ENCODE measurements at regions not wholly inside any gene's neighbourhood (a gene's known extent, or its start where the extent isn't known, plus 50 kb on each side); places are given as distances from the start of the nearest gene placed in this dataset.

DNA sequence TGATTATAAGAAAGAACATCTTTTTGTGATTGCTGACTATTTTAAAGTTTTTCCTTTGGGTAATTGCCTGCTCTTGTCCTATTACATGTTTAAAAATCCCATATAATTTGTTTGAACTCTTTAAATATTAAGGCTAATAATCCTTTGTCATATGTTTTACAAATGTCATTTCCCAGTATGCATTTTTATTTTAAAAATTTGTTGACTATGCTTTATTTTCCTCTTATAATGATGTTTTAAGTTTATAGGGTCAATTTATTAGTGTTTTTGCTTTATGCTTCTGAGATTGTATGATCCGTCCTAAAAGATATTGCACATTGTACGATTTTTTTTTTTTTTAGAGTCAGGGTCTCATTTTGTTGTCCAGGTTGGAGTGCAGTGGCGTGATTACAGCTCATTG, 297.2 kb downstream of the RNF144B start:
- TF ChIP-seq CTCF (IDR thresholded peaks at IDR 0.05; ENCODE audit: extremely low read depth, missing control alignments) = no peak
- no peak for DNase-seq (ENCODE audit: low spot score)

DNA sequence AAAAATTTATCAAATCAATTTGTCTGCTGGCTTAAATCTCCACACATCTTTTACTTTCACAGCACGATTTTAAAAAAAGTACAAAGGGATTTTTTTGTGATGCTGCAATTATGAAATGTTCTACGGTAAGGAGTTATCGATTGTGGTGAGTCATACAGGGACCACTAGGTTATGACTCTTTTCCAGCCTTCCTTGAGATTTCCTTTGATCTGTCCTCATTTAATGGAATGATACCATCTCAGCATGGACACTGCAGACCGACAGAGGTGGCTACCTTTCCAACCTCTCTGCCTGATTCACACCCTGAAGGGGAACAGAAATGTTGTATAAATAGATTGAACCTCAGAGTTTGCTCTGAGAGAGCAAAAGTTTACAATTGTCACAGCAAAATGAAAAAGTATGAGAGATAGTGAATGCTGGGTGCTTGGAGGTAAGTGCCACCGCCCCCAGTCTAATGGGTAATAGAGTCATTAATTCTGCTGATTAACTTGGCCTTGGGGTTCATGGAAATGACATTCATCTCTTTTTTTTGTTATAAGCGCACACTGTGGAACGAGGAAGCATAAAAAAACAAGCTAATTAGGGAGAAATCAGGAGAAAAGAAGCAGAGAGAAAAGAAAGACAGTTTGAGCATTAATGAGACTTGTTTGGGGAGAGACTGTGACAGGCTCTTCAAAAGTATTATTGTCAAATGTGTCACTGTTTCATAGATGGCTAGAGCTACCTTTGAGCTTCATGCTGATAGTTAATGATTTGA, 306.0 kb downstream of the RNF144B start:
- TF ChIP-seq CTCF (IDR thresholded peaks at IDR 0.05; ENCODE audit: extremely low read depth, missing control alignments) = no peak
- DNase-seq (ENCODE audit: low spot score) = no peak

GRCh38 chr6:18693881-18694280, 306.7 kb downstream of the RNF144B start:
- TF ChIP-seq CTCF (IDR thresholded peaks at IDR 0.05; ENCODE audit: extremely low read depth, missing control alignments) = no peak

DNA sequence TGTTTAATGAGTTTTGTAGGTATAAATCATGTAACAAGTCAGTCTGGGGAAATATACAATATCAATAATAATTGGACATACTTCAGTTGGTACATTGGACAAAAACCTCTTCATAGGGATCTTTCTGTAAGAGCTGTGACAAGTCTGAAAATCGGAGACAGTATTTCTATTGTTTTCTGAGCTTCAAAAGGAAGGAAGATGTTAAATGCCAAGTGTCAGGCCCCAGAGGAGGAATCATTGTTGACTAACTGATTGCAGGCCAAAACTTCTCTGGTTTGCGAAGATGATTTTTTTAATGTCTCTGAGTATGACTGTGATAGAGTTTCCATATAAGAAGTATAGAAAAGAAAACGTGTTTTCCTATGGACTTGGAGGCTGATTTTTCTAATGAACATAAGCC, 316.4 kb downstream of the RNF144B start:
- no peak for DNase-seq (ENCODE audit: low spot score)
- no peak for TF ChIP-seq CTCF (IDR thresholded peaks at IDR 0.05; ENCODE audit: extremely low read depth, missing control alignments)

More at GRCh38 chr6:18693881-18694280, 306.7 kb downstream of the RNF144B start:
- no peak for DNase-seq (ENCODE audit: low spot score)

DNA sequence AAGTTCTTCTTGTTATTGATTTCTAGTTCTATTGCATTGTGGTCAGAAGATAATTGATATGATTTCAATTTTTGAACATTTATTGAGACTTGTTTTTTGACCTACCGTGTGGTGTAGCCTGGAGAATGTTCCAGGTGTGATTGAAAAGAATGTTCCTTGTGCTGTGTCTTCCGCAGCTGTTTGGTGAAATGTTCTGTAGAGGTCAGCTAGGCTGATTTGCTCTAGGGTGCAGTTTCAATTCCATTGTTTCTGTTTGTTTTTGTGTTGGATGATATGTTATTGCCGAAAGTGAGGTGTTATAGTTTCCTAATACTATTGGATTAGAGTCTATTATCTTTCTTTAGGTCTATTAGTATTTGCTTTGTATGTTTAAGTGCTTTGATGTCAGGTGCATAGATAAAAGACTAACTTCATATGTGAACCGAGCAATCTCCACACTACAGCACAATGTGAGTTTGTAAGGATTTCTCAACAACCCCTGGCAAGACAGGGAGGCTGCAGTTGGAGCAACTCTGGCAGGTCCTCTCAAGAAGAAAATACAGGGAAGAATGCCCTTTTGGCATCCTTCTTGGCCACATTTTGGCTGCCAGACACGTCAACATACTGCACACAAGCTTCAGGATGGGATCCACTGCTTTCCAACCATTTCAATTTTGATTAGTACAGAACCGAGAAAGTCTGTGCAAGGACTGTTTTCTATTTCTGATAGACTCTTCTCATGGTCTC, 320.7 kb downstream of the RNF144B start:
- TF ChIP-seq CTCF (IDR thresholded peaks at IDR 0.05; ENCODE audit: extremely low read depth, missing control alignments) = no peak
- no peak for DNase-seq (ENCODE audit: low spot score)

DNA sequence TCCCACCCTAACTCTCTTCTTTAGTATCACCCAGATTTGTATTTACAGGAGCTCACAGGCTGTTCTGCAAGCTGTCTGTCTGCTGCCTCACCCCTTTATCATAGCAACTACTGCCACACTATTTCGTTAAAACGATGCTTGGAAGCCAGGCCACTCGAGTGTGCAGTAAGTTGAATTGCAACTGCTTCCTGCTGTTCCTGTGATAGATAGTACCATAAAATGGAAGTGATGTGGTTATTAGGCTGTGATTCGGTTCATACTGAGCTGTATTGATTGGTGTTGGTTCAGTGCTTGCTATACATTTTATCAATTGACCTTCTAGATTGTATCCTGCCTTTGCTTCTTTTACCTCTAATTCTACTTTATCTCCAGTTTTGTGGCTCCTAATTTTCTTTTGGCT, 325.4 kb downstream of the RNF144B start:
- no peak for TF ChIP-seq CTCF (IDR thresholded peaks at IDR 0.05; ENCODE audit: extremely low read depth, missing control alignments)
- DNase-seq (ENCODE audit: low spot score) = no peak

DNA sequence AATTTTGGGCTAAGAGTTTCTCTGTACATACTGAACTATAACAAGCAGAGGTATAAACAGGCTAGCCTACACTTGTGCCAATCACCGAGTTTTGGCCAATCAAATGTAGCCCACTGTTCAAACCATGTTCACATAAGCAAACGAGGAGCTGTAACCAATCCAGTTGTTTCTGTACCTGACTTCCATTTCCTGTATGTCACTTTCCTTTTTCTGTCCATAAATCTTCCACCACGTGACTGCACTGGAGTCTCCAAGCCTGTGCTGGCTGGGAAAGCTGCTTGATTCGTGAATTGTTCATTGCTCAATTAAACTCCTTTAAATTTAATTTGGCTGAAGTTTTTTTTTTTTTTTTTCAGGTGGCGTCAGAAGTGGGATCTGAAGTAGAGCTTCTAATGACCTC, 332.9 kb downstream of the RNF144B start:
- DNase-seq (ENCODE audit: low spot score) = no peak
- TF ChIP-seq CTCF (IDR thresholded peaks at IDR 0.05; ENCODE audit: extremely low read depth, missing control alignments) = no peak

Data from GM20000 (cell line).